ENCODE measurements at regions not wholly inside any gene's neighbourhood (a gene's known extent, or its start where the extent isn't known, plus 50 kb on each side); places are given as distances from the start of the nearest gene placed in this dataset.

- TF ChIP-seq CTCF (conservative IDR thresholded peaks at IDR 0.05; ENCODE audit: low read depth, low read length) = no peak
- no peak for DNase-seq (ENCODE audit: low read depth)
- H3K4me3 ChIP-seq (ENCODE audit: low read depth, low read length) = no peak overlapping the region
Observed at GRCh38 chr18:77895250-77895649, 645.6 kb downstream of the GALR1 start.

GRCh38 chr18:77896586-77897252, 647.1 kb downstream of the GALR1 start:
- no peak overlapping the region for H3K4me3 ChIP-seq (ENCODE audit: low read depth, low read length)
- no peak for TF ChIP-seq CTCF (conservative IDR thresholded peaks at IDR 0.05; ENCODE audit: low read depth, low read length)
- DNase-seq (ENCODE audit: low read depth) = no peak

GRCh38 chr18:77897606-77898005, 648.0 kb downstream of the GALR1 start:
- TF ChIP-seq CTCF (conservative IDR thresholded peaks at IDR 0.05; ENCODE audit: low read depth, low read length) = no peak
- DNase-seq (ENCODE audit: low read depth) = no peak
- H3K4me3 ChIP-seq (ENCODE audit: low read depth, low read length) = no peak overlapping the region

GRCh38 chr18:77899972-77900754, 650.5 kb downstream of the GALR1 start:
- TF ChIP-seq CTCF (conservative IDR thresholded peaks at IDR 0.05; ENCODE audit: low read depth, low read length) = peak; percentile 70
- no peak for DNase-seq (ENCODE audit: low read depth)
- H3K4me3 ChIP-seq (ENCODE audit: low read depth, low read length) = peak overlapping the region; percentile 40

- H3K4me3 ChIP-seq (ENCODE audit: low read depth, low read length) = no peak overlapping the region
- no peak for TF ChIP-seq CTCF (conservative IDR thresholded peaks at IDR 0.05; ENCODE audit: low read depth, low read length)
- DNase-seq (ENCODE audit: low read depth) = no peak
Observed at GRCh38 chr18:77905011-77905410, 655.4 kb downstream of the GALR1 start.

GRCh38 chr18:77905449-77906055, 655.9 kb downstream of the GALR1 start:
- DNase-seq (ENCODE audit: low read depth) = no peak
- no peak for TF ChIP-seq CTCF (conservative IDR thresholded peaks at IDR 0.05; ENCODE audit: low read depth, low read length)
- no peak overlapping the region for H3K4me3 ChIP-seq (ENCODE audit: low read depth, low read length)
